Ascending aorta (tissue), 2 donors: ENCODE measurements at regions not wholly inside any gene's neighbourhood (a gene's known extent, or its start where the extent isn't known, plus 50 kb on each side); places are given as distances from the start of the nearest gene placed in this dataset.

Experiments
- DNase-seq, 2 donors: peaks; one replicate each; pipeline ENCODE4 v3.0.0-alpha.2; 2019; ENCODE audit warnings: low spot score in 2 of 2
- H3K27ac ChIP-seq, 2 donors: fragments of 200-600 bp; sonication (generic); one replicate each; pipeline ENCODE4 v1.5.1; 2016 to 2017; ENCODE audit warnings: mild to moderate bottlenecking in 1 of 2
- H3K27me3 ChIP-seq: fragments of 200-600 bp; sonication (generic); one replicate; pipeline ENCODE4 v1.5.1; 2017
- H3K36me3 ChIP-seq, 2 donors: fragments of 200-600 bp; sonication (generic); one replicate each; pipeline ENCODE4 v1.5.1; 2016
- H3K4me1 ChIP-seq, 2 donors: fragments of 200-600 bp; sonication (generic); one replicate each; pipeline ENCODE4 v1.5.1; 2016 to 2017; ENCODE audit warnings: mild to moderate bottlenecking in 1 of 2
- H3K4me3 ChIP-seq, 2 donors: fragments of 200-600 bp; sonication (generic); one replicate each; pipeline ENCODE4 v1.5.1; 2016 to 2017; ENCODE audit warnings: mild to moderate bottlenecking in 1 of 2
- H3K9me3 ChIP-seq, 2 donors: fragments of 200-600 bp; sonication (generic); one replicate each; pipeline ENCODE4 v1.5.1; 2016
- CTCF ChIP-seq, 3 experiments: fragments of 200-600 bp in 2 of 3; fragments of 450-650 bp in 1 of 3; sonication (generic) in 2 of 3; IDR thresholded peaks; one replicate each; pipeline ENCODE4 v1.5.1; 2016 to 2019; ENCODE audit warnings: antibody characterized with exemption in 3 of 3, mild to moderate bottlenecking in 1 of 3, moderate library complexity in 1 of 3
- intact Hi-C: fragments of 100-400 bp; cut with DNase I; formaldehyde crosslinking; loops from one replicate; pipeline ENCODE4 v1.15.1; 2023

- H3K9me3 ChIP-seq: peaks cover 0 to 2% of the 10 kb centered on the region in 2 donors
- no peaks in the 10 kb centered on the region for H3K36me3 ChIP-seq
- H3K4me3 ChIP-seq: no peak overlapping the region
- no peaks in the 10 kb centered on the region for H3K4me1 ChIP-seq
- DNase-seq: no peak
- H3K27ac ChIP-seq: no peak overlapping the region
- no peaks in the 10 kb centered on the region for H3K27me3 ChIP-seq
- intact Hi-C loops: no loop called here
- TF ChIP-seq CTCF (IDR thresholded peaks at IDR 0.05): no peak
These were observed 139.0 kb upstream of the ACKR3 start for GRCh38 chr2:236430584-236430983.

GRCh38 chr2:236434593-236434992, 135.0 kb upstream of the ACKR3 start:
- DNase-seq: no peak
- Histone ChIP-seq H3K27ac (no peak overlapping the region), H3K27me3 (no peaks in the 10 kb centered on the region), H3K36me3 (no peaks in the 10 kb centered on the region), H3K4me3 (no peak overlapping the region), H3K4me1 (no peaks in the 10 kb centered on the region), H3K9me3 (no peaks in the 10 kb centered on the region)
- intact Hi-C loops: no loop called here
- no peak for TF ChIP-seq CTCF (IDR thresholded peaks at IDR 0.05)

GRCh38 chr2:236440110-236440881, 129.3 kb upstream of the ACKR3 start:
- Histone ChIP-seq H3K36me3 (no peaks in the 10 kb centered on the region), H3K27me3 (no peaks in the 10 kb centered on the region), H3K9me3 (no peaks in the 10 kb centered on the region), H3K4me3 (no peak overlapping the region), H3K27ac (no peak overlapping the region), H3K4me1 (no peaks in the 10 kb centered on the region)
- TF ChIP-seq CTCF (IDR thresholded peaks at IDR 0.05): no peak
- intact Hi-C loops: no loop called here
- no peak for DNase-seq

- H3K9me3 ChIP-seq: no peaks in the 10 kb centered on the region
- no peaks in the 10 kb centered on the region for H3K36me3 ChIP-seq
- DNase-seq: no peak
- H3K4me3 ChIP-seq: no peak overlapping the region
- H3K4me1 ChIP-seq: no peaks in the 10 kb centered on the region
- H3K27ac ChIP-seq: no peak overlapping the region
- no peak for TF ChIP-seq CTCF (IDR thresholded peaks at IDR 0.05)
- intact Hi-C loops: no loop called here
- no peaks in the 10 kb centered on the region for H3K27me3 ChIP-seq
These were observed 125.4 kb upstream of the ACKR3 start for GRCh38 chr2:236444187-236444586.

- no peaks in the 10 kb centered on the region for H3K27me3 ChIP-seq
- no peak for DNase-seq
- H3K27ac ChIP-seq: no peak overlapping the region
- no peak overlapping the region for H3K4me3 ChIP-seq
- no peak for TF ChIP-seq CTCF (IDR thresholded peaks at IDR 0.05)
- no peaks in the 10 kb centered on the region for H3K36me3 ChIP-seq
- no peaks in the 10 kb centered on the region for H3K9me3 ChIP-seq
- intact Hi-C loops: no loop called here
- H3K4me1 ChIP-seq: no peaks in the 10 kb centered on the region
These were observed 123.9 kb upstream of the ACKR3 start for GRCh38 chr2:236445678-236446077.

GRCh38 chr2:236446521-236446920, 123.1 kb upstream of the ACKR3 start:
- TF ChIP-seq CTCF (IDR thresholded peaks at IDR 0.05): no peak
- Histone ChIP-seq H3K4me3 (no peak overlapping the region), H3K9me3 (no peaks in the 10 kb centered on the region), H3K4me1 (no peaks in the 10 kb centered on the region), H3K27me3 (no peaks in the 10 kb centered on the region), H3K36me3 (no peaks in the 10 kb centered on the region), H3K27ac (no peak overlapping the region)
- intact Hi-C loops: no loop called here
- no peak for DNase-seq
